Panc1 (cell line): ENCODE measurements at regions not wholly inside any gene's neighbourhood (a gene's known extent, or its start where the extent isn't known, plus 50 kb on each side); places are given as distances from the start of the nearest gene placed in this dataset.

ENCODE experiments used
- ATAC-seq: fragments of 200-7000 bp; cut with Tn5 transposase; 2 replicates; pipeline ENCODE4 v1.9.1; 2020; ENCODE audit warnings: mild to moderate bottlenecking, moderate library complexity
- BruUV-seq: library from RNA; stranded (reverse); fragments of 400-500 nt; replicated peaks from 2 replicates; lab custom pipeline; 2021; lab: Mats Ljungman, UMichigan
- CTCF ChIA-PET: fragments of 300-600 bp; sonication (Branson Sonifier 250); formaldehyde crosslinking; loops from one replicate; lab custom pipeline; 2022; ENCODE audit warnings: antibody characterized with exemption; lab: Charles Lee
- POLR2A ChIA-PET: fragments of 300-600 bp; sonication (Branson Sonifier 250); formaldehyde crosslinking; loops from one replicate; lab custom pipeline; 2022; ENCODE audit warnings: antibody characterized with exemption; lab: Charles Lee
- DNase-seq: peaks from one replicate; pipeline ENCODE4 v3.0.0-alpha.2; 2010; ENCODE audit warnings: low read depth, low spot score
- H3K27ac ChIP-seq: 2 replicates; pipeline ENCODE4 v1.5.1; 2011; ENCODE audit warnings: mild to moderate bottlenecking, low read length, inconsistent platforms
- H3K27me3 ChIP-seq: fragments of 200-500 bp; sonication (Bioruptor generic); 2 replicates; pipeline ENCODE4 v1.6.0; 2014; ENCODE audit warnings: low read length, inconsistent platforms; ENCODE audit not compliant: control insufficient read depth, insufficient read depth
- H3K36me3 ChIP-seq: fragments of 200-500 bp; sonication (Bioruptor generic); 2 replicates; pipeline ENCODE4 v1.5.1; 2014; ENCODE audit warnings: inconsistent platforms, mild to moderate bottlenecking, low read length, moderate library complexity; ENCODE audit not compliant: control insufficient read depth, insufficient read depth
- H3K4me1 ChIP-seq: 2 replicates; pipeline ENCODE4 v1.5.1; 2011; ENCODE audit warnings: inconsistent platforms, mild to moderate bottlenecking, low read length, moderate library complexity; ENCODE audit not compliant: control insufficient read depth, insufficient read depth
- H3K4me3 ChIP-seq, 2 experiments: 2 replicates each; pipeline ENCODE4 v1.5.1; 2011 to 2012; ENCODE audit warnings: low read depth in 2 of 2, low read length in 2 of 2, mild to moderate bottlenecking in 2 of 2, inconsistent platforms in 1 of 2, moderate library complexity in 1 of 2
- H3K9me3 ChIP-seq: fragments of 200-500 bp; sonication (Bioruptor generic); 2 replicates; pipeline ENCODE4 v1.5.1; 2014; ENCODE audit warnings: low read depth, mild to moderate bottlenecking, inconsistent platforms, low read length, moderate library complexity; ENCODE audit not compliant: control insufficient read depth, insufficient read depth
- CTCF ChIP-seq: fragments of 450-650 bp; IDR thresholded peaks from 2 replicates; pipeline ENCODE4 v1.5.1; 2017; ENCODE audit warnings: mild to moderate bottlenecking
- POLR2AphosphoS5 ChIP-seq: IDR thresholded peaks from 2 replicates; pipeline ENCODE4 v1.6.1; 2012; ENCODE audit warnings: mild to moderate bottlenecking, low read depth, low read length, moderate library complexity
- REST ChIP-seq, 2 experiments: IDR thresholded peaks; 2 replicates each; pipeline ENCODE4 v1.6.1; 2011 to 2012; ENCODE audit warnings: low read depth in 2 of 2, control low read depth in 1 of 2, low read length in 1 of 2, mild to moderate bottlenecking in 1 of 2, moderate library complexity in 1 of 2; ENCODE audit not compliant: insufficient read depth in 1 of 2
- SIN3A ChIP-seq: IDR thresholded peaks from 2 replicates; pipeline ENCODE4 v1.6.1; 2012; ENCODE audit warnings: low read depth, mild to moderate bottlenecking, low read length, moderate library complexity, borderline replicate concordance; ENCODE audit not compliant: insufficient read depth
- TCF7L2 ChIP-seq: IDR thresholded peaks from 2 replicates; pipeline ENCODE4 v1.6.1; 2011; ENCODE audit warnings: mild to moderate bottlenecking, low read depth, low read length, inconsistent platforms
- in situ Hi-C: cut with HindIII; loops from 2 replicates; pipeline ENCODE4 v1.10.0; 2016; ENCODE audit warnings: low sequenced_read_pairs, low pct_unique_long_range_greater_than_20kb
- intact Hi-C: fragments of 100-400 bp; cut with micrococcal nuclease; formaldehyde crosslinking; loops from one replicate; pipeline ENCODE4 v1.10.0; 2022; ENCODE audit not compliant: unreplicated experiment

- no peaks in the 10 kb centered on the region for H3K9me3 ChIP-seq
- H3K27ac ChIP-seq, result no peak overlapping the region
- H3K4me3 ChIP-seq, result no peak overlapping the region
- TF ChIP-seq CTCF, result no peak
- no peak for TF ChIP-seq REST (IDR thresholded peaks at IDR 0.05; ENCODE audit: insufficient read depth in 1 of 2, low read depth in 2 of 2, low read length in 1 of 2)
- TF ChIP-seq TCF7L2, result no peak
- TF ChIP-seq POLR2AphosphoS5, result no peak
- no peak for TF ChIP-seq SIN3A
- H3K36me3 ChIP-seq, result no peaks in the 10 kb centered on the region
- H3K4me1 ChIP-seq, result no peaks in the 10 kb centered on the region
- ChIA-PET CTCF (no interaction called here), POLR2A (no interaction called here)
- ATAC-seq (no peak), DNase-seq (no peak)
- H3K27me3 ChIP-seq, result no peaks in the 10 kb centered on the region
- intact Hi-C loops, result no loop called here
- in situ Hi-C loops, result no loop called here
- BruUV-seq, result no TSS peak
Measured at GRCh38 chr7:12761111-12761510, 73.7 kb downstream of the ARL4A start.

- Histone ChIP-seq H3K27me3 (no peaks in the 10 kb centered on the region), H3K9me3 (no peaks in the 10 kb centered on the region), H3K27ac (no peak overlapping the region), H3K4me1 (no peaks in the 10 kb centered on the region), H3K4me3 (no peak overlapping the region), H3K36me3 (no peaks in the 10 kb centered on the region)
- in situ Hi-C loops (no loop called here), intact Hi-C loops (no loop called here)
- BruUV-seq, result no TSS peak
- TF ChIP-seq CTCF (no peak), TCF7L2 (no peak), POLR2AphosphoS5 (no peak), REST (IDR thresholded peaks at IDR 0.05; ENCODE audit: insufficient read depth in 1 of 2, low read depth in 2 of 2, low read length in 1 of 2) (no peak), SIN3A (no peak)
- ChIA-PET POLR2A (no interaction called here), CTCF (no interaction called here)
- DNase-seq (no peak), ATAC-seq (no peak)
Measured at GRCh38 chr7:12761691-12762090, 74.3 kb downstream of the ARL4A start.
